ENCODE measurements at regions not wholly inside any gene's neighbourhood (a gene's known extent, or its start where the extent isn't known, plus 50 kb on each side); places are given as distances from the start of the nearest gene placed in this dataset.

DNA sequence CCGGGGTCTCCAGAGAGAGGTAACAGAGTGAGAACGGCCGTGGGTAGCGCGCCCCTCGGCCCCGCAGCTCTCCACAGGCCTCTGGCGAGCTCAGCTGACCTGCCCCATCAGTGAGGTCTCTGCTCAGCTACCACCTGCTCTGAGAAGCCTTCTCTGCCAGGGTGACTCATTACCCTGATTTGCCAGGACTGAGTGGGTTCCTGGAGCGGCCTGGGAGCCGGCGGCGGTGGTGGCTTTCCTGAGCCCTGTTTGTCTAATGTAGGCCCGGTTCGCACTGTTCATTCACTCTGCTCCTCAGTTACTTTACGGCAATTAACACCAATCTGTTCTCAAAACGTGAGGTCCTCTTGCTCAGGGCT is 351.0 kb upstream of the B3GAT1 start:
- peak overlapping the region in 1 of 2 donors; percentile 28 for H3K4me3 ChIP-seq
- intact Hi-C loops (cut with DNase I) = no loop called here

DNA sequence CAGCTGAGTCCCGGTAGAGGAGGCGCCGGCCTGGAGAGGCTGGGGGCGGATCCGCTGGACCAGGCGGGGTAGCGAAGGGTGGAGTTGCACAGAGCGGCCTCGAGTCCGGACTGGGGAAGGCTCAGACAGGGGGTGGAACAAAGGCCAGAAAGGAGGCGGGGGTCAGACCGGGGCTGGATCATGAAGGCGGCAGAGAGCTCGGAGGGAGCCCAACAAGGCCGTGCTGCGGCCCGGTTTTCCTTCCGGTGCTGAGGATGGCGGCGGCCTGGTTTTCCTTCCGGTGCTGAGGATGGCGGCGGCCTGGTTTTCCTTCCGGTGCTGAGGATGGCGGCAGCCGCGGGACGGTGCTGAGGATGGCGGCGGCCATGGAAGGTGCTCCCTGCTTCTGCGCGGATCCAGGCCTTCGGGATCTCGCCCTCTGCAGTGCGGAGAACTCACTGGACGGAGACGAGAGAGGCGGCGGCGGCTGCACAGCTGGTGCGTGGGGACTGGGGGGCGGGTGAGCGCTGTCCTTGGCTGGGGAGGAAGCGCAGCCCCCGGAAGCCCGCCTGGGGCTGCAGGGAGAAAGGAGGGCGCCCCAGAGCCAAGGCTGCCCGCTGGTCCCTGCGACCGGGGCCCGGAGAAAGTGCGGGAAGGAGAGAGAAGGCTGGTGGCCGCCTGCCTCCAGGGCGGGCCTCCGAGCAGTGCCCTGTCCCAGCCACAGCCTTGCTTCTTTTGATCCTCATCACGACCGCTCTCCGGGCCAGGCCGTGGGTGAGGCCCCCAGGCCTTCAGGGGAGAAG is 350.4 kb upstream of the B3GAT1 start:
- TF ChIP-seq, protein P1, sequence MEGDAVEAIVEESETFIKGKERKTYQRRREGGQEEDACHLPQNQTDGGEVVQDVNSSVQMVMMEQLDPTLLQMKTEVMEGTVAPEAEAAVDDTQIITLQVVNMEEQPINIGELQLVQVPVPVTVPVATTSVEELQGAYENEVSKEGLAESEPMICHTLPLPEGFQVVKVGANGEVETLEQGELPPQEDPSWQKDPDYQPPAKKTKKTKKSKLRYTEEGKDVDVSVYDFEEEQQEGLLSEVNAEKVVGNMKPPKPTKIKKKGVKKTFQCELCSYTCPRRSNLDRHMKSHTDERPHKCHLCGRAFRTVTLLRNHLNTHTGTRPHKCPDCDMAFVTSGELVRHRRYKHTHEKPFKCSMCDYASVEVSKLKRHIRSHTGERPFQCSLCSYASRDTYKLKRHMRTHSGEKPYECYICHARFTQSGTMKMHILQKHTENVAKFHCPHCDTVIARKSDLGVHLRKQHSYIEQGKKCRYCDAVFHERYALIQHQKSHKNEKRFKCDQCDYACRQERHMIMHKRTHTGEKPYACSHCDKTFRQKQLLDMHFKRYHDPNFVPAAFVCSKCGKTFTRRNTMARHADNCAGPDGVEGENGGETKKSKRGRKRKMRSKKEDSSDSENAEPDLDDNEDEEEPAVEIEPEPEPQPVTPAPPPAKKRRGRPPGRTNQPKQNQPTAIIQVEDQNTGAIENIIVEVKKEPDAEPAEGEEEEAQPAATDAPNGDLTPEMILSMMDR (IDR thresholded peaks at IDR 0.05) = no peak
- ATAC-seq (peak; percentile 89), DNase-seq (peak in 1 of 4 donors; percentile 68)
- intact Hi-C loops (cut with DNase I) = no loop called here
- H3K9me3 ChIP-seq = no peaks in the 10 kb centered on the region
- H3K27ac ChIP-seq = no peak overlapping the region
- no peaks in the 10 kb centered on the region for H3K36me3 ChIP-seq
- peaks cover 0 to 11% of the 10 kb centered on the region in 2 donors for H3K27me3 ChIP-seq
- no peaks in the 10 kb centered on the region for H3K4me1 ChIP-seq
- peak overlapping the region in 1 of 2 donors; percentile 28 for H3K4me3 ChIP-seq

More for the DNA sequence above, 351.0 kb upstream of the B3GAT1 start:
- H3K4me1 ChIP-seq = no peaks in the 10 kb centered on the region
- H3K27me3 ChIP-seq = peaks cover 0 to 11% of the 10 kb centered on the region in 2 donors
- H3K27ac ChIP-seq = no peak overlapping the region
- H3K9me3 ChIP-seq = peaks cover 0 to 3% of the 10 kb centered on the region in 2 donors
- TF ChIP-seq, protein P1 (IDR thresholded peaks at IDR 0.05) = no peak
- ATAC-seq (no peak), DNase-seq (no peak)
- no peaks in the 10 kb centered on the region for H3K36me3 ChIP-seq

DNA sequence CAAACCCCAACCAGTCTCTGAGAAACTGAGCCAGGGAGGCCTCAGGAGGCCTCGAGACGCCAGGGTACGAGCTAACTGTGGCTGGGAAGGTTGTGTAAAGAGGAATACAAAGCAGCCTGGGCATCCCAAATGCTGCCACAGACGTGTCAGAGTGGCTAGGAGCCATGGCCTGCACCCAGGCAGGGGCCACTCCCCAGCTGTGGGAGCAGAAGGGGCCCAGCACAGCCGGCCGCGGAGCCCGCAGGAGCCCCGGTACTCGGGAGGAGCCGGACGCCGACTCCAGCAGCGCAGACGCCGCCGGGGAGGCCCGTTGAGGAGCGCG is 349.8 kb upstream of the B3GAT1 start:
- DNase-seq (peak in 1 of 4 donors; percentile 77), ATAC-seq (no peak)
- intact Hi-C loops (cut with DNase I) = no loop called here
- TF ChIP-seq, protein P1 (IDR thresholded peaks at IDR 0.05) = no peak
- Histone ChIP-seq H3K4me3 (peak overlapping the region in 1 of 2 donors; percentile 28), H3K9me3 (no peaks in the 10 kb centered on the region), H3K36me3 (no peaks in the 10 kb centered on the region), H3K27me3 (peaks cover 0 to 11% of the 10 kb centered on the region in 2 donors), H3K4me1 (no peaks in the 10 kb centered on the region), H3K27ac (no peak overlapping the region)

DNA sequence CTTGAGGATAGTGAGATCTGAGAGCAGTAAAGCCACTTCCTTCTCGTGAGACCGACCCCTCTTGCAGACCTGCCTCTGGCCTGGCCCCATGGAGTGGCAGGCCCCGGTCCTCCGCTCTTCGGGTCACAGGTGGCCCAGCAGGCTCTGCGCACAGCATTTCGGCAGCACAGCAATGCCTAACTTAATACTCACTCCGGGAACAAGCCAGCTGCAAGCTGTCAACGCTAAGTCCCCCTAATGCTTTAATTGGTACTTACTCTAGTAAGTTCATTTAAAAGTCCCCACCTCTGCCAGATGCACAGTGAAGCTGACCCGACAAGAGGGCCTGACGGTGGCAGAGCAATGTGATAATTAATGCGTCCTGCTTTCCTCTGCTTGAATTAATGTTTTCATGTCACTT is 349.3 kb upstream of the B3GAT1 start:
- TF ChIP-seq, protein P1 (IDR thresholded peaks at IDR 0.05) = no peak
- H3K36me3 ChIP-seq = no peaks in the 10 kb centered on the region
- no peaks in the 10 kb centered on the region for H3K9me3 ChIP-seq
- no peak overlapping the region for H3K27ac ChIP-seq
- ATAC-seq (no peak), DNase-seq (no peak)
- intact Hi-C loops (cut with DNase I) = no loop called here
- H3K4me1 ChIP-seq = no peaks in the 10 kb centered on the region
- H3K27me3 ChIP-seq = peaks cover 0 to 11% of the 10 kb centered on the region in 2 donors
- no peak overlapping the region for H3K4me3 ChIP-seq

DNA sequence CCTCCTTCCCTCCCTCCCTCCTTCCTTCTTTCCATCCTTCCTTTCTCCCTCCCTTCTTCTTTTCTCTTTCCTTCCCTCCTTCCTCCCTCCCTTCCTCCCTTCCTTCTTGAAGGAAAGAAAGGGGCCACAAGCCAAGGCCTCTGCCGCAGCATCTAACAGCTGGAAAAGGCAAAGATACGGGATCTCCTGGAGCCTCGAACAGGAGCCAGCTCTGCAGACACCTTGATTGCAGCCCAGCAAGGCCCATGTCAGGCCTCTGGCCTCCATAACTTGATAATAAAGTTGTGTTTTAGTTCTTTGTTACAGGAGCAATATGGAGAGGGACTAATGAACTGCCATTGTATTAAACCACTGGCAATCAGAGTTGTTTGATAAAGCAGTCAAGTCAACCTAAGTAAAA is 348.9 kb upstream of the B3GAT1 start:
- Histone ChIP-seq H3K36me3 (no peaks in the 10 kb centered on the region), H3K27ac (no peak overlapping the region), H3K4me1 (no peaks in the 10 kb centered on the region), H3K27me3 (peaks cover 0 to 11% of the 10 kb centered on the region in 2 donors), H3K4me3 (no peak overlapping the region), H3K9me3 (no peaks in the 10 kb centered on the region)
- intact Hi-C loops (cut with DNase I) = no loop called here
- ATAC-seq = no peak
- DNase-seq = no peak
- TF ChIP-seq, protein P1 (IDR thresholded peaks at IDR 0.05) = no peak

All from left lung (tissue), 4 donors.